ENCODE measurements at regions not wholly inside any gene's neighbourhood (a gene's known extent, or its start where the extent isn't known, plus 50 kb on each side); places are given as distances from the start of the nearest gene placed in this dataset.

GRCh38 chr2:128808462-128809258, 490.0 kb upstream of the HS6ST1 start:
- Histone ChIP-seq H3K79me2 (ENCODE audit: low read length) (no peaks in the 10 kb centered on the region), H3K27ac (ENCODE audit: low read length) (no peak overlapping the region), H3K9me3 (ENCODE audit: insufficient read depth, low read length) (no peaks in the 10 kb centered on the region), H3K36me3 (replicated peaks; ENCODE audit: low read depth, low read length) (no peaks in the 10 kb centered on the region), H3K4me2 (ENCODE audit: low read length) (no peak overlapping the region), H3K4me1 (ENCODE audit: low read length) (no peaks in the 10 kb centered on the region), H3K4me3 (ENCODE audit: low read length) (no peak overlapping the region), H3K9ac (ENCODE audit: low read length) (no peak overlapping the region), H2AFZ (ENCODE audit: low read depth, low read length) (no peak overlapping the region), H3K27me3 (ENCODE audit: low read depth, low read length) (no peaks in the 10 kb centered on the region; the same call in 1 of the 2 replicates), H4K20me1 (ENCODE audit: insufficient read depth, low read length) (no peaks in the 10 kb centered on the region)
- no peak for TF ChIP-seq CTCF (IDR thresholded peaks at IDR 0.05; ENCODE audit: low read depth, low read length)
- TF ChIP-seq EZH2phosphoT487 (IDR thresholded peaks at IDR 0.05; ENCODE audit: low read depth): no peak

GRCh38 chr2:128809259-128809636, 490.6 kb upstream of the HS6ST1 start:
- Histone ChIP-seq H3K36me3 (replicated peaks; ENCODE audit: low read depth, low read length) (no peaks in the 10 kb centered on the region), H4K20me1 (ENCODE audit: insufficient read depth, low read length) (no peaks in the 10 kb centered on the region), H3K9ac (ENCODE audit: low read length) (no peak overlapping the region), H3K4me2 (ENCODE audit: low read length) (no peak overlapping the region), H2AFZ (ENCODE audit: low read depth, low read length) (no peak overlapping the region), H3K4me3 (ENCODE audit: low read length) (no peak overlapping the region), H3K79me2 (ENCODE audit: low read length) (no peaks in the 10 kb centered on the region), H3K4me1 (ENCODE audit: low read length) (no peaks in the 10 kb centered on the region), H3K9me3 (ENCODE audit: insufficient read depth, low read length) (no peaks in the 10 kb centered on the region), H3K27ac (ENCODE audit: low read length) (no peak overlapping the region), H3K27me3 (ENCODE audit: low read depth, low read length) (no peaks in the 10 kb centered on the region; the same call in 1 of the 2 replicates)
- TF ChIP-seq CTCF (IDR thresholded peaks at IDR 0.05; ENCODE audit: low read depth, low read length): no peak
- no peak for TF ChIP-seq EZH2phosphoT487 (IDR thresholded peaks at IDR 0.05; ENCODE audit: low read depth)

GRCh38 chr2:128809880-128810279, 491.2 kb upstream of the HS6ST1 start:
- H3K79me2 ChIP-seq (ENCODE audit: low read length): no peaks in the 10 kb centered on the region
- no peak overlapping the region for H2AFZ ChIP-seq (ENCODE audit: low read depth, low read length)
- H3K27me3 ChIP-seq (ENCODE audit: low read depth, low read length): no peaks in the 10 kb centered on the region; the same call in 1 of the 2 replicates
- no peaks in the 10 kb centered on the region for H3K36me3 ChIP-seq (replicated peaks; ENCODE audit: low read depth, low read length)
- no peak overlapping the region for H3K4me2 ChIP-seq (ENCODE audit: low read length)
- no peaks in the 10 kb centered on the region for H3K9me3 ChIP-seq (ENCODE audit: insufficient read depth, low read length)
- no peak overlapping the region for H3K27ac ChIP-seq (ENCODE audit: low read length)
- TF ChIP-seq CTCF (IDR thresholded peaks at IDR 0.05; ENCODE audit: low read depth, low read length): no peak
- H3K4me1 ChIP-seq (ENCODE audit: low read length): no peaks in the 10 kb centered on the region
- no peak overlapping the region for H3K4me3 ChIP-seq (ENCODE audit: low read length)
- no peak overlapping the region for H3K9ac ChIP-seq (ENCODE audit: low read length)
- H4K20me1 ChIP-seq (ENCODE audit: insufficient read depth, low read length): no peaks in the 10 kb centered on the region

GRCh38 chr2:128812183-128812940, 493.7 kb upstream of the HS6ST1 start:
- TF ChIP-seq CTCF (IDR thresholded peaks at IDR 0.05; ENCODE audit: low read depth, low read length) (no peak), EZH2phosphoT487 (IDR thresholded peaks at IDR 0.05; ENCODE audit: low read depth) (no peak)
- Histone ChIP-seq H4K20me1 (ENCODE audit: insufficient read depth, low read length) (no peaks in the 10 kb centered on the region), H3K4me2 (ENCODE audit: low read length) (no peak overlapping the region), H3K9me3 (ENCODE audit: insufficient read depth, low read length) (no peaks in the 10 kb centered on the region), H3K79me2 (ENCODE audit: low read length) (no peaks in the 10 kb centered on the region), H3K27ac (ENCODE audit: low read length) (no peak overlapping the region), H3K36me3 (replicated peaks; ENCODE audit: low read depth, low read length) (no peaks in the 10 kb centered on the region), H3K9ac (ENCODE audit: low read length) (no peak overlapping the region), H3K27me3 (ENCODE audit: low read depth, low read length) (no peaks in the 10 kb centered on the region), H3K4me3 (ENCODE audit: low read length) (no peak overlapping the region), H2AFZ (ENCODE audit: low read depth, low read length) (no peak overlapping the region), H3K4me1 (ENCODE audit: low read length) (no peaks in the 10 kb centered on the region)
